A673 (cell line): ENCODE measurements at regions not wholly inside any gene's neighbourhood (a gene's known extent, or its start where the extent isn't known, plus 50 kb on each side); places are given as distances from the start of the nearest gene placed in this dataset.

Experiments used
- EZH2 ChIP-seq: fragments of 200-600 bp; sonication (generic); IDR thresholded peaks from 2 replicates; pipeline ENCODE4 v1.6.1; 2017; ENCODE audit warnings: borderline replicate concordance, low read depth, mild to moderate bottlenecking, mixed read lengths, antibody characterized with exemption, low read length; ENCODE audit not compliant: poor library complexity, severe bottlenecking
- TF ChIP-seq, protein P1 (sequence below): fragments of 300-800, 200-600 bp; sonication (generic); conservative IDR thresholded peaks from 2 replicates; pipeline ENCODE4 v1.5.1; 2017; ENCODE audit warnings: low read depth, mild to moderate bottlenecking, antibody characterized with exemption, low read length, moderate library complexity, mixed read lengths

- TF ChIP-seq, protein P1, sequence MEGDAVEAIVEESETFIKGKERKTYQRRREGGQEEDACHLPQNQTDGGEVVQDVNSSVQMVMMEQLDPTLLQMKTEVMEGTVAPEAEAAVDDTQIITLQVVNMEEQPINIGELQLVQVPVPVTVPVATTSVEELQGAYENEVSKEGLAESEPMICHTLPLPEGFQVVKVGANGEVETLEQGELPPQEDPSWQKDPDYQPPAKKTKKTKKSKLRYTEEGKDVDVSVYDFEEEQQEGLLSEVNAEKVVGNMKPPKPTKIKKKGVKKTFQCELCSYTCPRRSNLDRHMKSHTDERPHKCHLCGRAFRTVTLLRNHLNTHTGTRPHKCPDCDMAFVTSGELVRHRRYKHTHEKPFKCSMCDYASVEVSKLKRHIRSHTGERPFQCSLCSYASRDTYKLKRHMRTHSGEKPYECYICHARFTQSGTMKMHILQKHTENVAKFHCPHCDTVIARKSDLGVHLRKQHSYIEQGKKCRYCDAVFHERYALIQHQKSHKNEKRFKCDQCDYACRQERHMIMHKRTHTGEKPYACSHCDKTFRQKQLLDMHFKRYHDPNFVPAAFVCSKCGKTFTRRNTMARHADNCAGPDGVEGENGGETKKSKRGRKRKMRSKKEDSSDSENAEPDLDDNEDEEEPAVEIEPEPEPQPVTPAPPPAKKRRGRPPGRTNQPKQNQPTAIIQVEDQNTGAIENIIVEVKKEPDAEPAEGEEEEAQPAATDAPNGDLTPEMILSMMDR = no peak
- no peak for TF ChIP-seq EZH2
Observed at GRCh38 chr1:90558754-90559378, 158.2 kb downstream of the BARHL2 start.
